B cell (primary cell): ENCODE measurements at regions not wholly inside any gene's neighbourhood (a gene's known extent, or its start where the extent isn't known, plus 50 kb on each side); places are given as distances from the start of the nearest gene placed in this dataset.

Experiments used
- ATAC-seq: fragments of 200-7000 bp; cut with Tn5 transposase; one replicate; pipeline ENCODE4 v1.10.0; 2021; ENCODE audit warnings: low read depth, mild to moderate bottlenecking, moderate number of reproducible peaks, moderate library complexity
- CTCF ChIA-PET: fragments of 350-600 bp; sonication (Branson Sonifier 250); formaldehyde crosslinking; loops from one replicate; lab custom pipeline; 2021; ENCODE audit warnings: antibody characterized with exemption, inconsistent platforms; lab: Charles Lee
- POLR2A ChIA-PET: fragments of 350-600 bp; sonication (Branson Sonifier 250); formaldehyde crosslinking; loops from one replicate; lab custom pipeline; 2021; ENCODE audit warnings: antibody characterized with exemption; lab: Charles Lee
- DNase-seq: peaks from one replicate; pipeline ENCODE4 v3.0.0; 2013
- H2AFZ ChIP-seq: 2 replicates; pipeline ENCODE4 v1.6.1; 2012; ENCODE audit warnings: mild to moderate bottlenecking, low read depth, low read length; ENCODE audit not compliant: insufficient read depth, poor library complexity, severe bottlenecking
- H3K27ac ChIP-seq, 2 donors: 1 replicate in 1 of 2; 2 replicates in 1 of 2; pipeline ENCODE4 v1.5.1; 2012 to 2013; ENCODE audit warnings: low read length in 2 of 2, mild to moderate bottlenecking in 2 of 2, moderate library complexity in 1 of 2
- H3K27me3 ChIP-seq, 4 experiments: fragments of 200-600 bp in 1 of 4; sonication (generic) in 1 of 4; replicated peaks in 1 of 4; 1 replicate in 2 of 4; 2 replicates in 2 of 4; pipeline versions ENCODE4 v1.6.1 to v1.7.0; 2013 to 2016; ENCODE audit warnings: low read length in 3 of 4, mild to moderate bottlenecking in 2 of 4, mixed read lengths in 1 of 4, moderate library complexity in 1 of 4; ENCODE audit not compliant: insufficient read depth in 4 of 4, control insufficient read depth in 3 of 4; ENCODE audit errors: control extremely low read depth in 1 of 4
- H3K36me3 ChIP-seq, 2 experiments: replicated peaks in 1 of 2; 1 replicate in 1 of 2; 2 replicates in 1 of 2; pipeline versions ENCODE4 v1.6.1 to v1.7.1; 2013; ENCODE audit warnings: low read length in 1 of 2; ENCODE audit not compliant: insufficient read depth in 2 of 2, control insufficient read depth in 1 of 2; ENCODE audit errors: control extremely low read depth in 1 of 2, extremely low read depth in 1 of 2
- H3K4me1 ChIP-seq, 2 donors: fragments of 200-600 bp in 1 of 2; sonication (generic) in 1 of 2; 1 replicate in 1 of 2; 2 replicates in 1 of 2; pipeline versions ENCODE4 v1.5.1 to v1.6.1; 2013 to 2017; ENCODE audit warnings: low read length in 2 of 2; ENCODE audit not compliant: control insufficient read depth in 2 of 2, insufficient read depth in 2 of 2
- H3K4me2 ChIP-seq: replicated peaks from 2 replicates; pipeline ENCODE3; 2012; ENCODE audit warnings: mild to moderate bottlenecking, low read depth, low read length; ENCODE audit not compliant: poor library complexity, severe bottlenecking
- H3K4me3 ChIP-seq, 5 experiments: fragments of 200-600 bp in 1 of 5; sonication (generic) in 1 of 5; 1 replicate in 3 of 5; 2 replicates in 2 of 5; pipeline versions ENCODE4 v1.5.1 to v1.7.0; 2011 to 2016; ENCODE audit warnings: low read length in 4 of 5, mild to moderate bottlenecking in 4 of 5, low read depth in 2 of 5, control low read depth in 1 of 5, moderate library complexity in 1 of 5; ENCODE audit not compliant: insufficient read depth in 1 of 5; ENCODE audit errors: control extremely low read depth in 1 of 5, extremely low read depth in 1 of 5
- H3K79me2 ChIP-seq: fragments of 200-600 bp; sonication (generic); one replicate; pipeline ENCODE4 v1.6.0; 2016; ENCODE audit warnings: low read length; ENCODE audit not compliant: control insufficient read depth, insufficient read depth
- H3K9ac ChIP-seq: fragments of 200-600 bp; sonication (generic); 2 replicates; pipeline ENCODE4 v1.6.1; 2017; ENCODE audit warnings: mild to moderate bottlenecking, low read length, moderate library complexity
- H3K9me3 ChIP-seq, 3 donors: one replicate each; pipeline versions ENCODE4 v1.6.1 to v1.7.1; 2013; ENCODE audit warnings: low read length in 2 of 3; ENCODE audit not compliant: control insufficient read depth in 2 of 3, insufficient read depth in 1 of 3; ENCODE audit errors: control extremely low read depth in 1 of 3
- H4K20me1 ChIP-seq: 2 replicates; pipeline ENCODE4 v1.6.0; 2012; ENCODE audit warnings: mild to moderate bottlenecking, low read length; ENCODE audit not compliant: insufficient read depth, control insufficient read depth, poor library complexity, severe bottlenecking
- H3K27ac Mint-ChIP-seq: one replicate; pipeline ENCODE4 v1.8.0; 2021; ENCODE audit warnings: mixed read lengths
- H3K27me3 Mint-ChIP-seq: one replicate; pipeline ENCODE4 v1.8.0; 2021; ENCODE audit warnings: mixed read lengths
- H3K4me1 Mint-ChIP-seq: one replicate; pipeline ENCODE4 v1.8.0; 2021; ENCODE audit warnings: mixed read lengths
- H3K4me3 Mint-ChIP-seq: one replicate; pipeline ENCODE4 v1.8.0; 2021; ENCODE audit warnings: mixed read lengths
- H3K9me3 Mint-ChIP-seq: one replicate; pipeline ENCODE4 v1.8.0; 2022; ENCODE audit warnings: mixed read lengths; ENCODE audit not compliant: insufficient read depth
- CTCF ChIP-seq: fragments of 200-600 bp; IDR thresholded peaks from one replicate; pipeline ENCODE4 v1.8.0; 2022; ENCODE audit warnings: antibody characterized with exemption, mild to moderate bottlenecking
- EZH2 ChIP-seq: IDR thresholded peaks from 2 replicates; pipeline ENCODE4 v1.6.1; 2012; ENCODE audit warnings: borderline replicate concordance, low read depth, mild to moderate bottlenecking, moderate library complexity, low read length; ENCODE audit not compliant: insufficient read depth, poor library complexity, severe bottlenecking
- WGBS: methylation state at CpG from one replicate; pipeline ENCODE4 v1.1.5; 2013; ENCODE audit warnings: missing lambda C conversion rate; ENCODE audit not compliant: insufficient coverage; 5-methylcytosine and 5-hydroxymethylcytosine counted together
- intact Hi-C: fragments of 100-400 bp; cut with micrococcal nuclease; formaldehyde crosslinking; loops from one replicate; pipeline ENCODE4 v1.10.0; 2022

DNA sequence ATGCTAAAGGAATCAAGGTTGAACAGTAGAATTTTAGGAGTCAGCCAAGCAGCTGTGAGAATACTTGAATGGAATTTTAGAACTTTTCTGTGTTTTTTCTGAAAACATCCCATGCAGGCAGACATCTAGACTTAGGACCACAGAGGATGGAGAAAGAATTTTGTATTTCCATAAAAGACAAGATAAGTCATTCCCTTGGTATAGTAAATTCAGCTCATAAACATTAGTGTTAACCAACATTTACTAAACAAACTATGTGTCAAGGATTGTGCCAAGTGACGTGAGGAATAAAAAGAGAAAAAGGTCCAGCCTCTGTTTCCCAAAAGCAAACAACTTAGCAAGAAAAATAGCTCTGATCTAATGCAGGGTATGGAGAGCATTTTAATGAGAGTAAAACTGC lies 210.2 kb upstream of the NR5A2 start:
- H3K9ac ChIP-seq = no peak overlapping the region
- no peaks in the 10 kb centered on the region for H3K4me1 ChIP-seq
- intact Hi-C loops = no loop called here
- Mint-ChIP-seq H3K9me3 (peaks cover 2% of the 10 kb centered on the region), H3K27ac (no peak overlapping the region), H3K4me3 (no peak overlapping the region), H3K27me3 (peaks cover 29% of the 10 kb centered on the region), H3K4me1 (no peaks in the 10 kb centered on the region)
- H3K79me2 ChIP-seq = no peaks in the 10 kb centered on the region
- H4K20me1 ChIP-seq = no peaks in the 10 kb centered on the region
- H3K4me2 ChIP-seq = no peak overlapping the region
- H2AFZ ChIP-seq = no peak overlapping the region
- no peaks in the 10 kb centered on the region for H3K36me3 ChIP-seq
- CTCF ChIA-PET = no interaction called here
- peaks cover 2 to 7% (median 5%) of the 10 kb centered on the region in 3 donors for H3K9me3 ChIP-seq
- TF ChIP-seq CTCF = no peak
- no peak for TF ChIP-seq EZH2
- ATAC-seq (no peak), DNase-seq (no peak)
- WGBS = no CpG with 5 or more reads among the region's 1 CpG
- no peak overlapping the region for H3K27ac ChIP-seq
- POLR2A ChIA-PET = no interaction called here
- H3K4me3 ChIP-seq = no peak overlapping the region
- H3K27me3 ChIP-seq = no peaks in the 10 kb centered on the region

DNA sequence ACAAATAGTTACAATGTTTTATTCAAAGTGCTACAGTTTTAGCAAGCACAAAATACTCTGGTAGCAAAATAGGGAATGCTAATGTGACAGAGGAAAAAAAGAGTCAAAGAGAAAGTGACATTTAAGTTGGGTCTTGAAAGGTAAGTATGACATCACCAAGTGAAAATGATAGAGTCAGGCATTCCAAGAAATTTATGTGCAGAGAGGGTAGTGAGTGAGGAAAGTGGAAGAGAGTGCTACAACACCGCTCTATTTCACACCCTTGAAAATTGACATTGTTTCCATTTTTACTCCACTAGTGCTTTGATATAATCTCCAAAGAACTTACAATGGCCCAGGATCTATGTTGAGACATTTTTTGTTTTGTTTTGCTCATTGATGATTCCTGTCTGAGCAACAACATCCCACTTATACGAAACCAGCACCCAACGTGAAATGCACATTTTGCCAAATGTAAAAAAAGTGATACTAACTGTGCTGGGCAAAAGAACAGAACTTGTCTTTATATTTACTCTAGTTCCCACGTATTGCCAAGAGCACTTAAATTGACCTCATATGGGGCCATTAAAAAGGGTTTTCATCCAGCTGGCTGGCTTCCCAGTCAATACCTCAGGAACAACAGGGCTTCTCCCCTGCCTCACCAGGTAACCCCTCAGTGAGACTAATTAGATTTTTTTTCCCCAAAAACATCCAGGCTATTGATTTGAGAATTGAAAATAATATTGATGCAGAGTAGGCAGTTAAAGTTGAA lies 206.3 kb upstream of the NR5A2 start:
- no peak overlapping the region for H3K9ac ChIP-seq
- no peak overlapping the region for H2AFZ ChIP-seq
- WGBS = 80% methylated on average over 1 of the region's 4 CpGs
- no peaks in the 10 kb centered on the region for H3K36me3 ChIP-seq
- intact Hi-C loops = no loop called here
- H3K4me3 ChIP-seq = no peak overlapping the region
- CTCF ChIA-PET = no interaction called here
- POLR2A ChIA-PET = no interaction called here
- no peak overlapping the region for H3K4me3 Mint-ChIP-seq
- no peak overlapping the region for H3K4me2 ChIP-seq
- no peaks in the 10 kb centered on the region for H3K4me1 ChIP-seq
- TF ChIP-seq CTCF (no peak), EZH2 (no peak)
- H3K9me3 ChIP-seq = peaks cover 0 to 7% (median 1%) of the 10 kb centered on the region in 3 donors
- no peaks in the 10 kb centered on the region for H3K4me1 Mint-ChIP-seq
- peaks cover 39% of the 10 kb centered on the region for H3K27me3 Mint-ChIP-seq
- ATAC-seq (no peak), DNase-seq (no peak)
- no peak overlapping the region for H3K27ac ChIP-seq
- no peaks in the 10 kb centered on the region for H4K20me1 ChIP-seq
- no peaks in the 10 kb centered on the region for H3K79me2 ChIP-seq
- H3K27ac Mint-ChIP-seq = no peak overlapping the region
- peaks cover 0 to 3% (median 0%) of the 10 kb centered on the region in 4 experiments for H3K27me3 ChIP-seq
- no peaks in the 10 kb centered on the region for H3K9me3 Mint-ChIP-seq
